HG02943 (cell line): ENCODE measurements at regions not wholly inside any gene's neighbourhood (a gene's known extent, or its start where the extent isn't known, plus 50 kb on each side); places are given as distances from the start of the nearest gene placed in this dataset.
A peak's percentile ranks its signal among the peaks of the same experiment; 100 is the strongest.
"Not testable (repeated sequence)": the region's sequence is repeated elsewhere in the genome, so short reads cannot be mapped to it uniquely, and the experiment has no call there.

ENCODE experiments used
- ATAC-seq: cut with Tn5 transposase; IDR thresholded peaks from one replicate; pipeline ENCODE4 v1.9.1; 2021; ENCODE audit warnings: mild to moderate bottlenecking, low read depth, moderate library complexity; ENCODE audit not compliant: unreplicated experiment

- ATAC-seq = peak; percentile 98
Measured at GRCh38 chr6:101011186-101011585, 130.1 kb upstream of the ASCC3 start.

- no peak for ATAC-seq
Measured at GRCh38 chr6:101013612-101014195, 132.6 kb upstream of the ASCC3 start.

GRCh38 chr6:101015541-101015940 lies 134.4 kb upstream of the ASCC3 start:
- no peak for ATAC-seq

GRCh38 chr6:101016163-101016562 lies 135.0 kb upstream of the ASCC3 start:
- ATAC-seq = no peak

- no peak for ATAC-seq
Measured at GRCh38 chr6:101018157-101018556, 137.0 kb upstream of the ASCC3 start.

- ATAC-seq = no peak
Measured at GRCh38 chr6:101021504-101021903, 140.4 kb upstream of the ASCC3 start.

GRCh38 chr6:101042966-101043365 lies 161.8 kb upstream of the ASCC3 start:
- ATAC-seq = no peak

GRCh38 chr6:101058296-101058695 lies 177.2 kb upstream of the ASCC3 start:
- ATAC-seq = no peak

- no peak for ATAC-seq
Measured at GRCh38 chr6:101066481-101066880, 185.4 kb upstream of the ASCC3 start.

- no peak for ATAC-seq
Measured at GRCh38 chr6:101069191-101069795, 188.2 kb upstream of the ASCC3 start.

GRCh38 chr6:101070044-101070608 lies 189.0 kb upstream of the ASCC3 start:
- no peak for ATAC-seq

- no peak for ATAC-seq
Measured at GRCh38 chr6:101077344-101077743, 196.2 kb upstream of the ASCC3 start.

- ATAC-seq = no peak
Measured at GRCh38 chr6:101079696-101080270, 198.7 kb upstream of the ASCC3 start.

- no peak for ATAC-seq
Measured at GRCh38 chr6:101080597-101080996, 199.5 kb upstream of the ASCC3 start.

GRCh38 chr6:101083533-101084175 lies 202.5 kb upstream of the ASCC3 start:
- ATAC-seq = no peak

GRCh38 chr6:101085327-101085726 lies 204.2 kb upstream of the ASCC3 start:
- no peak for ATAC-seq

- ATAC-seq = no peak
Measured at GRCh38 chr6:101086473-101086872, 205.3 kb upstream of the ASCC3 start.

- ATAC-seq = no peak
Measured at GRCh38 chr6:101088594-101088993, 207.5 kb upstream of the ASCC3 start.

GRCh38 chr6:101089640-101090039 lies 208.5 kb upstream of the ASCC3 start:
- no peak for ATAC-seq

- no peak for ATAC-seq
Measured at GRCh38 chr6:101090281-101090680, 209.2 kb upstream of the ASCC3 start.

GRCh38 chr6:101098605-101099004 lies 217.5 kb upstream of the ASCC3 start:
- ATAC-seq = not testable (repeated sequence)
